H1 (cell line): ENCODE measurements at regions not wholly inside any gene's neighbourhood (a gene's known extent, or its start where the extent isn't known, plus 50 kb on each side); places are given as distances from the start of the nearest gene placed in this dataset.

Experiments
- CTCF ChIA-PET: fragments of 300-600 bp; sonication (Branson Sonifier 250); formaldehyde crosslinking; loops from one replicate; lab custom pipeline; 2021; ENCODE audit not compliant: partially characterized antibody; lab: Charles Lee
- POLR2A ChIA-PET: fragments of 300-600 bp; sonication (Branson Sonifier 250); formaldehyde crosslinking; loops from one replicate; lab custom pipeline; 2021; ENCODE audit warnings: inconsistent platforms; ENCODE audit not compliant: partially characterized antibody; lab: Charles Lee
- DNase-seq, 2 experiments: peaks; one replicate each; pipeline versions ENCODE4 v3.0.0 to v3.0.0-alpha.2; 2010 to 2022; ENCODE audit warnings: low spot score in 2 of 2, low read depth in 1 of 2, mixed read lengths in 1 of 2
- FAIRE-seq: peaks from 2 replicates; lab custom pipeline; 2011; peaks lifted over from hg19 to GRCh38; lab: Jason Lieb, UNC
- H2AFZ ChIP-seq: 2 replicates; pipeline ENCODE4 v1.8.1; 2012; ENCODE audit warnings: low read length, inconsistent platforms
- H2AK5ac ChIP-seq: 2 replicates; pipeline ENCODE4 v1.6.1; 2013; ENCODE audit warnings: low read depth, low read length
- H2BK120ac ChIP-seq: replicated peaks from 2 replicates; pipeline ENCODE3; 2013; ENCODE audit warnings: low read depth, low read length, inconsistent platforms
- H2BK12ac ChIP-seq: 2 replicates; pipeline ENCODE4 v1.6.1; 2013; ENCODE audit warnings: low read depth, low read length
- H2BK15ac ChIP-seq: 2 replicates; pipeline ENCODE4 v1.6.1; 2013; ENCODE audit warnings: low read length
- H2BK20ac ChIP-seq: 2 replicates; pipeline ENCODE4 v1.6.1; 2013; ENCODE audit warnings: low read length
- H2BK5ac ChIP-seq: 2 replicates; pipeline ENCODE4 v1.6.1; 2013; ENCODE audit warnings: low read depth, low read length
- H3K14ac ChIP-seq: 2 replicates; pipeline ENCODE4 v1.6.1; 2013; ENCODE audit warnings: inconsistent platforms; ENCODE audit not compliant: insufficient read length
- H3K18ac ChIP-seq: 2 replicates; pipeline ENCODE4 v1.6.1; 2013; ENCODE audit warnings: low read length; ENCODE audit errors: extremely low read depth
- H3K23ac ChIP-seq: 2 replicates; pipeline ENCODE4 v1.6.1; 2013; ENCODE audit warnings: inconsistent platforms; ENCODE audit not compliant: insufficient read length
- H3K23me2 ChIP-seq: 2 replicates; pipeline ENCODE4 v1.6.1; 2013; ENCODE audit warnings: low read depth, low read length
- H3K27ac ChIP-seq: 2 replicates; pipeline ENCODE4 v1.6.1; 2011; ENCODE audit warnings: low read depth, low read length, inconsistent platforms
- H3K27me3 ChIP-seq, 4 experiments: replicated peaks in 1 of 4; 1 replicate in 1 of 4; 2 replicates in 3 of 4; pipeline versions ENCODE4 v1.6.1 to v1.8.1; 2011 to 2013; ENCODE audit warnings: low read length in 3 of 4, mild to moderate bottlenecking in 3 of 4, inconsistent platforms in 2 of 4, mixed read lengths in 2 of 4, moderate library complexity in 1 of 4; ENCODE audit not compliant: control insufficient read depth in 3 of 4, insufficient read depth in 3 of 4; ENCODE audit errors: extremely low read depth in 1 of 4
- H3K36me3 ChIP-seq, 4 experiments: 2 replicates each; pipeline versions ENCODE4 v1.6.1 to v1.8.1; 2011 to 2013; ENCODE audit warnings: mild to moderate bottlenecking in 4 of 4, low read length in 3 of 4, moderate library complexity in 2 of 4, control low read depth in 1 of 4, inconsistent platforms in 1 of 4; ENCODE audit not compliant: insufficient read depth in 4 of 4, control insufficient read depth in 2 of 4
- H3K4ac ChIP-seq: replicated peaks from 2 replicates; pipeline ENCODE3; 2013; ENCODE audit warnings: low read length, low read depth, mixed read lengths, inconsistent platforms; ENCODE audit not compliant: insufficient read length
- H3K4me1 ChIP-seq, 4 experiments: replicated peaks in 1 of 4; 1 replicate in 1 of 4; 2 replicates in 3 of 4; pipeline versions ENCODE4 v1.6.1 to v1.8.1; 2011 to 2013; ENCODE audit warnings: low read length in 3 of 4, inconsistent platforms in 2 of 4, mixed read lengths in 1 of 4; ENCODE audit not compliant: insufficient read depth in 4 of 4, control insufficient read depth in 3 of 4
- H3K4me2 ChIP-seq, 2 experiments: 2 replicates each; pipeline versions ENCODE4 v1.6.1 to v1.8.1; 2011 to 2013; ENCODE audit warnings: low read depth in 2 of 2, low read length in 2 of 2, control low read depth in 1 of 2, inconsistent platforms in 1 of 2, mild to moderate bottlenecking in 1 of 2; ENCODE audit not compliant: insufficient read depth in 1 of 2
- H3K4me3 ChIP-seq, 4 experiments: fragments of 200-600, 300-600 bp in 1 of 4; sonication (generic), shearing (Covaris generic), sonication (Bioruptor Twin) in 1 of 4; 2 replicates each; pipeline versions ENCODE4 v1.5.1 to v1.8.1; 2011 to 2016; ENCODE audit warnings: low read length in 4 of 4, low read depth in 3 of 4, control low read depth in 2 of 4, inconsistent platforms in 2 of 4, mild to moderate bottlenecking in 2 of 4, mixed read lengths in 1 of 4, moderate library complexity in 1 of 4; ENCODE audit not compliant: insufficient read depth in 2 of 4; ENCODE audit errors: extremely low read depth in 1 of 4
- H3K56ac ChIP-seq: replicated peaks from 2 replicates; pipeline ENCODE3; 2013; ENCODE audit warnings: low read depth, mild to moderate bottlenecking, mixed read lengths, low read length, inconsistent platforms; ENCODE audit not compliant: insufficient read length
- H3K79me1 ChIP-seq: 2 replicates; pipeline ENCODE4 v1.6.1; 2013; ENCODE audit warnings: low read depth, low read length, control low read depth
- H3K79me2 ChIP-seq, 2 experiments: 2 replicates each; pipeline versions ENCODE4 v1.6.1 to v1.8.1; 2012 to 2013; ENCODE audit warnings: low read length in 2 of 2, mild to moderate bottlenecking in 2 of 2, inconsistent platforms in 1 of 2; ENCODE audit not compliant: insufficient read depth in 2 of 2, control insufficient read depth in 1 of 2
- H3K9ac ChIP-seq, 4 experiments: replicated peaks in 1 of 4; 1 replicate in 1 of 4; 2 replicates in 3 of 4; pipeline versions ENCODE4 v1.6.1 to v1.8.1; 2011 to 2013; ENCODE audit warnings: low read depth in 3 of 4, low read length in 3 of 4, control low read depth in 2 of 4, mild to moderate bottlenecking in 2 of 4, moderate library complexity in 2 of 4, inconsistent platforms in 1 of 4; ENCODE audit errors: extremely low read depth in 1 of 4
- H3K9me3 ChIP-seq, 2 experiments: 2 replicates each; pipeline versions ENCODE4 v1.6.1 to v1.8.1; 2012 to 2013; ENCODE audit warnings: mild to moderate bottlenecking in 2 of 2, moderate library complexity in 2 of 2, control low read depth in 1 of 2, inconsistent platforms in 1 of 2, low read depth in 1 of 2, low read length in 1 of 2, mixed read lengths in 1 of 2; ENCODE audit not compliant: insufficient read depth in 2 of 2
- H4K20me1 ChIP-seq, 2 experiments: replicated peaks in 1 of 2; 2 replicates each; pipeline versions ENCODE3 to v1.8.1; 2011 to 2013; ENCODE audit warnings: inconsistent platforms in 2 of 2, low read length in 2 of 2, mild to moderate bottlenecking in 1 of 2; ENCODE audit not compliant: insufficient read depth in 2 of 2, control insufficient read depth in 1 of 2
- H4K5ac ChIP-seq: 2 replicates; pipeline ENCODE4 v1.6.1; 2013; ENCODE audit warnings: low read length, low read depth, mixed read lengths, inconsistent platforms; ENCODE audit not compliant: insufficient read length
- H4K8ac ChIP-seq: 2 replicates; pipeline ENCODE4 v1.8.0; 2013; ENCODE audit warnings: mild to moderate bottlenecking, moderate library complexity, low read length, inconsistent platforms; ENCODE audit not compliant: insufficient read depth; ENCODE audit errors: extremely low read depth
- H4K91ac ChIP-seq: replicated peaks from 2 replicates; pipeline ENCODE3; 2013; ENCODE audit warnings: low read length, mixed read lengths, inconsistent platforms; ENCODE audit not compliant: insufficient read length
- POLR2AphosphoS5 ChIP-seq: IDR thresholded peaks from 2 replicates; pipeline ENCODE4 v1.6.1; 2011; ENCODE audit warnings: low read depth, low read length
- WGBS, 2 experiments: shearing (Covaris generic) in 1 of 2; methylation state at CpG; one replicate each; pipeline versions ENCODE4 v1.1.6 to v1.1.7; 2013 to 2015; ENCODE audit warnings: low lambda C conversion rate in 2 of 2, mixed read lengths in 2 of 2, inconsistent platforms in 1 of 2, low coverage in 1 of 2, missing lambda C conversion rate in 1 of 2; ENCODE audit not compliant: insufficient replicate concordance in 2 of 2, insufficient coverage in 1 of 2, insufficient read length in 1 of 2; ENCODE audit errors: extremely low coverage in 1 of 2, missing lambda C conversion rate in 1 of 2; 5-methylcytosine and 5-hydroxymethylcytosine counted together

GRCh38 chr21:38729291-38729690 lies 76.4 kb upstream of the ETS2 start:
- Histone ChIP-seq H2BK120ac (no peak overlapping the region), H3K27ac (no peak overlapping the region), H3K79me2 (no peaks in the 10 kb centered on the region), H2AFZ (no peak overlapping the region), H4K8ac (no peak overlapping the region), H4K91ac (no peak overlapping the region), H3K23ac (no peak overlapping the region), H2AK5ac (no peak overlapping the region), H3K56ac (no peak overlapping the region), H3K18ac (no peak overlapping the region), H3K4me2 (no peak overlapping the region), H3K9me3 (peaks cover 2 to 5% of the 10 kb centered on the region in 2 experiments; a peak in 2 of 4 replicates), H3K27me3 (no peaks in the 10 kb centered on the region), H3K14ac (no peak overlapping the region), H3K36me3 (no peaks in the 10 kb centered on the region), H3K4me1 (peaks cover 0 to 2% (median 0%) of the 10 kb centered on the region in 4 experiments; a peak in 1 of 7 replicates), H3K79me1 (no peaks in the 10 kb centered on the region; the same call in 1 of the 2 replicates), H2BK5ac (no peak overlapping the region), H4K20me1 (no peaks in the 10 kb centered on the region), H3K4me3 (no peak overlapping the region), H2BK15ac (no peak overlapping the region), H2BK12ac (no peak overlapping the region), H4K5ac (no peak overlapping the region), H3K23me2 (no peaks in the 10 kb centered on the region), H3K9ac (no peak overlapping the region), H3K4ac (no peak overlapping the region), H2BK20ac (no peak overlapping the region)
- no peak for FAIRE-seq
- POLR2A ChIA-PET, result no interaction called here
- no peak for TF ChIP-seq POLR2AphosphoS5
- no peak for DNase-seq
- 92% methylated on average over 1 of the region's 1 CpG; no CpG with 5 or more reads in 1 of the 2 experiments for WGBS, 2 experiments
- CTCF ChIA-PET, result no interaction called here
